ENCODE measurements at regions not wholly inside any gene's neighbourhood (a gene's known extent, or its start where the extent isn't known, plus 50 kb on each side); places are given as distances from the start of the nearest gene placed in this dataset.

DNA sequence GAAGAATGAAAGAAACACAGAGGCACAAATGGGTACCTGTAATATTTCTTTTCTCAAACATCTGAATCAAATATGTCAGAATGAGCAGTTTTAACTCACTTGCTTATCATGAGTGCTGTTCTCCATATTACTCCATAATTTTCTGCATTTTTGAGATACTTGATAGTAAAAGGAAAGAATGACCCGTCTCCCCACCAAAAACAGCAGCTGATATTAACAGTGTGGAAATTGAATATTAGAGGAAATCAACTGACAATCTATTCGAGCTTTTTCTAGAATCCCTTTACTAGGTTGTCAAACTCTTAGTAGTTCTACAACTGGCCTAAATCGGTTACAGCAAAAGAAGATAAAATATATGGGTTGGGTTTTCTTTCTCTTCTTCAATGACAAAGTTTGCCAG, 49.9 kb upstream of the HELT start:
- Histone ChIP-seq H3K9me3 (ENCODE audit: insufficient read depth in 2 of 2, low read depth in 1 of 2, low read length in 1 of 2) (peaks cover 8 to 20% of the 10 kb centered on the region in 2 experiments), H2AK5ac (ENCODE audit: low read depth, low read length) (no peak overlapping the region), H2BK15ac (ENCODE audit: low read length) (no peak overlapping the region), H2BK20ac (ENCODE audit: low read length) (no peak overlapping the region), H3K4me1 (replicated peaks in 1 of 4; ENCODE audit: control insufficient read depth in 3 of 4, insufficient read depth in 4 of 4, low read length in 3 of 4) (no peaks in the 10 kb centered on the region), H3K4me2 (ENCODE audit: insufficient read depth in 1 of 2, low read depth in 2 of 2, low read length in 2 of 2) (no peak overlapping the region), H3K23ac (ENCODE audit: insufficient read length) (no peak overlapping the region), H3K4ac (replicated peaks; ENCODE audit: insufficient read length, low read depth, low read length) (no peak overlapping the region), H3K27ac (ENCODE audit: low read depth, low read length) (no peak overlapping the region), H3K79me2 (ENCODE audit: control insufficient read depth in 1 of 2, insufficient read depth in 2 of 2, low read length in 2 of 2) (no peaks in the 10 kb centered on the region), H3K27me3 (replicated peaks in 1 of 4; ENCODE audit: control insufficient read depth in 3 of 4, extremely low read depth in 1 of 4, insufficient read depth in 3 of 4, low read length in 3 of 4) (no peaks in the 10 kb centered on the region), H3K23me2 (ENCODE audit: low read depth, low read length) (no peaks in the 10 kb centered on the region), H3K56ac (replicated peaks; ENCODE audit: insufficient read length, low read depth, low read length) (no peak overlapping the region), H3K14ac (ENCODE audit: insufficient read length) (no peak overlapping the region), H3K4me3 (ENCODE audit: extremely low read depth in 1 of 4, insufficient read depth in 2 of 4, low read depth in 3 of 4, low read length in 4 of 4) (no peak overlapping the region), H3K79me1 (ENCODE audit: low read depth, low read length) (no peaks in the 10 kb centered on the region), H3K18ac (ENCODE audit: extremely low read depth, low read length) (no peak overlapping the region), H2BK5ac (ENCODE audit: low read depth, low read length) (no peak overlapping the region), H4K91ac (replicated peaks; ENCODE audit: insufficient read length, low read length) (no peak overlapping the region), H2BK120ac (replicated peaks; ENCODE audit: low read depth, low read length) (no peak overlapping the region), H2AFZ (ENCODE audit: low read length) (no peak overlapping the region), H2BK12ac (ENCODE audit: low read depth, low read length) (no peak overlapping the region), H4K20me1 (replicated peaks in 1 of 2; ENCODE audit: control insufficient read depth in 1 of 2, insufficient read depth in 2 of 2, low read length in 2 of 2) (no peaks in the 10 kb centered on the region), H3K36me3 (ENCODE audit: control insufficient read depth in 2 of 4, insufficient read depth in 4 of 4, low read length in 3 of 4) (no peaks in the 10 kb centered on the region), H4K5ac (ENCODE audit: insufficient read length, low read depth, low read length) (no peak overlapping the region), H3K9ac (replicated peaks in 1 of 4; ENCODE audit: extremely low read depth in 1 of 4, low read depth in 3 of 4, low read length in 3 of 4) (no peak overlapping the region), H4K8ac (ENCODE audit: extremely low read depth, insufficient read depth, low read length) (no peak overlapping the region)
- POLR2A ChIA-PET (ENCODE audit: partially characterized antibody) = no interaction called here
- no peak for FAIRE-seq
- TF ChIP-seq KDM4A (IDR thresholded peaks at IDR 0.05; ENCODE audit: low read depth, low read length, severe bottlenecking) = no peak
- no peak for TF ChIP-seq MAFK (IDR thresholded peaks at IDR 0.05; ENCODE audit: low read depth, low read length)
- TF ChIP-seq TEAD4 (IDR thresholded peaks at IDR 0.05; ENCODE audit: low read depth, low read length) = no peak
- TF ChIP-seq, protein P1, sequence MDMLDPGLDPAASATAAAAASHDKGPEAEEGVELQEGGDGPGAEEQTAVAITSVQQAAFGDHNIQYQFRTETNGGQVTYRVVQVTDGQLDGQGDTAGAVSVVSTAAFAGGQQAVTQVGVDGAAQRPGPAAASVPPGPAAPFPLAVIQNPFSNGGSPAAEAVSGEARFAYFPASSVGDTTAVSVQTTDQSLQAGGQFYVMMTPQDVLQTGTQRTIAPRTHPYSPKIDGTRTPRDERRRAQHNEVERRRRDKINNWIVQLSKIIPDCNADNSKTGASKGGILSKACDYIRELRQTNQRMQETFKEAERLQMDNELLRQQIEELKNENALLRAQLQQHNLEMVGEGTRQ (IDR thresholded peaks at IDR 0.05; ENCODE audit: low read length) = no peak
- TF ChIP-seq RBBP5 (IDR thresholded peaks at IDR 0.05; ENCODE audit: borderline replicate concordance, low read depth, low read length) = no peak
- TF ChIP-seq SIRT6 (IDR thresholded peaks at IDR 0.05; ENCODE audit: low read length) = no peak
- no peak for TF ChIP-seq TBP (IDR thresholded peaks at IDR 0.05; ENCODE audit: low read depth, low read length)
- no peak for TF ChIP-seq KDM1A (IDR thresholded peaks at IDR 0.05; ENCODE audit: borderline replicate concordance, low read length)
- no peak for TF ChIP-seq RFX5 (IDR thresholded peaks at IDR 0.05; ENCODE audit: borderline replicate concordance, low read depth, low read length)
- TF ChIP-seq SIX5 (IDR thresholded peaks at IDR 0.05; ENCODE audit: low read depth, low read length) = no peak
- TF ChIP-seq CHD1 (IDR thresholded peaks at IDR 0.05; ENCODE audit: low read depth, low read length) = no peak
- TF ChIP-seq SUZ12 (IDR thresholded peaks at IDR 0.05; ENCODE audit: low read length) = no peak
- TF ChIP-seq SP1 (IDR thresholded peaks at IDR 0.05; ENCODE audit: low read depth, low read length) = no peak
- no peak for DNase-seq (ENCODE audit: low read depth in 1 of 2, low spot score in 2 of 2)
- 87% methylated on average over 3 of the region's 3 CpGs; no CpG with 5 or more reads in 1 of the 2 experiments for WGBS, 2 experiments (ENCODE audit: extremely low coverage in 1 of 2, insufficient coverage in 1 of 2, insufficient read length in 1 of 2, insufficient replicate concordance in 2 of 2, low coverage in 1 of 2, low lambda C conversion rate in 2 of 2, missing lambda C conversion rate in 1 of 2)
- CTCF ChIA-PET (ENCODE audit: partially characterized antibody) = interaction anchor here (1.2 to 1.7 kb wide), 3 partner anchors 13 to 215 kb away, joined by 3 read pairs; no protein-coding TSS in a partner anchor

Data from H1 (cell line).